Common myeloid progenitor, CD34-positive (primary cell): ENCODE measurements at regions not wholly inside any gene's neighbourhood (a gene's known extent, or its start where the extent isn't known, plus 50 kb on each side); places are given as distances from the start of the nearest gene placed in this dataset.
A peak's percentile ranks its signal among the peaks of the same experiment; 100 is the strongest.
"Not testable (repeated sequence)": the region's sequence is repeated elsewhere in the genome, so short reads cannot be mapped to it uniquely, and the experiment has no call there.

Experiments
- CTCF ChIA-PET: fragments of 350-600 bp; sonication (Branson Sonifier 250); formaldehyde crosslinking; loops from one replicate; lab custom pipeline; 2021; ENCODE audit warnings: antibody characterized with exemption; lab: Charles Lee
- POLR2A ChIA-PET: fragments of 350-600 bp; sonication (Branson Sonifier 250); formaldehyde crosslinking; loops from one replicate; lab custom pipeline; 2021; ENCODE audit warnings: antibody characterized with exemption; lab: Charles Lee
- DNase-seq, 3 donors: peaks; one replicate each; pipeline versions ENCODE4 v3.0.0 to v3.0.0-alpha.2; 2013
- H3K27ac ChIP-seq, 2 experiments: 1 replicate in 1 of 2; 2 replicates in 1 of 2; pipeline ENCODE4 v1.7.0; 2013; ENCODE audit warnings: inconsistent platforms in 2 of 2, low read length in 2 of 2, mild to moderate bottlenecking in 2 of 2, low read depth in 1 of 2, moderate library complexity in 1 of 2; ENCODE audit not compliant: severe bottlenecking in 2 of 2, insufficient read depth in 1 of 2, poor library complexity in 1 of 2
- H3K27me3 ChIP-seq, 5 experiments: replicated peaks in 2 of 5; 1 replicate in 3 of 5; 2 replicates in 2 of 5; pipeline versions ENCODE4 v1.6.1 to v1.7.0; 2013; ENCODE audit warnings: low read length in 4 of 5, mild to moderate bottlenecking in 2 of 5, moderate library complexity in 2 of 5, inconsistent platforms in 1 of 5; ENCODE audit not compliant: insufficient read depth in 5 of 5, control insufficient read depth in 4 of 5
- H3K36me3 ChIP-seq, 4 experiments: 1 replicate in 2 of 4; 2 replicates in 2 of 4; pipeline versions ENCODE4 v1.6.1 to v1.7.0; 2013; ENCODE audit warnings: low read length in 3 of 4, control low read depth in 1 of 4, mild to moderate bottlenecking in 1 of 4; ENCODE audit not compliant: control insufficient read depth in 4 of 4, insufficient read depth in 4 of 4
- H3K4me1 ChIP-seq, 4 experiments: 1 replicate in 3 of 4; 2 replicates in 1 of 4; pipeline versions ENCODE4 v1.6.1 to v1.7.1; 2013; ENCODE audit warnings: low read length in 3 of 4, mild to moderate bottlenecking in 3 of 4, control low read depth in 1 of 4, inconsistent platforms in 1 of 4, moderate library complexity in 1 of 4; ENCODE audit not compliant: control insufficient read depth in 4 of 4, insufficient read depth in 4 of 4; ENCODE audit errors: control extremely low read depth in 1 of 4
- H3K4me3 ChIP-seq, 7 experiments: 1 replicate in 4 of 7; 2 replicates in 3 of 7; pipeline versions ENCODE4 v1.5.1 to v1.7.0; 2013; ENCODE audit warnings: mild to moderate bottlenecking in 7 of 7, low read length in 6 of 7, moderate library complexity in 6 of 7, inconsistent platforms in 2 of 7, low read depth in 2 of 7, control low read depth in 1 of 7; ENCODE audit not compliant: insufficient read depth in 4 of 7, control insufficient read depth in 1 of 7; ENCODE audit errors: extremely low read depth in 1 of 7
- H3K9me3 ChIP-seq, 5 experiments: 1 replicate in 4 of 5; 2 replicates in 1 of 5; pipeline versions ENCODE4 v1.6.1 to v1.7.1; 2013; ENCODE audit warnings: low read length in 4 of 5, mild to moderate bottlenecking in 2 of 5, inconsistent platforms in 1 of 5, low read depth in 1 of 5, moderate library complexity in 1 of 5; ENCODE audit not compliant: control insufficient read depth in 4 of 5, insufficient read depth in 2 of 5; ENCODE audit errors: control extremely low read depth in 1 of 5
- WGBS: methylation state at CpG from one replicate; pipeline ENCODE4 v1.1.5; 2013; ENCODE audit not compliant: insufficient coverage; 5-methylcytosine and 5-hydroxymethylcytosine counted together

- no peaks in the 10 kb centered on the region for H3K27me3 ChIP-seq
- peaks cover 0 to 9% (median 4%) of the 10 kb centered on the region in 4 experiments for H3K36me3 ChIP-seq
- H3K4me3 ChIP-seq = no peak overlapping the region
- ChIA-PET POLR2A (no interaction called here), CTCF (no interaction called here)
- peaks cover 0 to 8% (median 2%) of the 10 kb centered on the region in 5 experiments for H3K9me3 ChIP-seq
- H3K4me1 ChIP-seq = no peaks in the 10 kb centered on the region
- no peak overlapping the region for H3K27ac ChIP-seq
- DNase-seq = peak in 1 of 3 donors; percentile 15
Observed at GRCh38 chr16:21339941-21340340, 61.9 kb upstream of the CRYM start.

- no peaks in the 10 kb centered on the region for H3K4me1 ChIP-seq
- 96% methylated on average over 4 of the region's 4 CpGs for WGBS
- peaks cover 0 to 16% (median 4%) of the 10 kb centered on the region in 4 experiments for H3K36me3 ChIP-seq
- ChIA-PET CTCF (no interaction called here), POLR2A (no interaction called here)
- H3K27ac ChIP-seq = no peak overlapping the region
- DNase-seq = no peak
- no peak overlapping the region for H3K4me3 ChIP-seq
- peaks cover 0 to 8% (median 8%) of the 10 kb centered on the region in 5 experiments for H3K9me3 ChIP-seq
- H3K27me3 ChIP-seq = no peaks in the 10 kb centered on the region
Observed at GRCh38 chr16:21339269-21339641, 61.2 kb upstream of the CRYM start.

GRCh38 chr16:21338537-21339268 lies 60.6 kb upstream of the CRYM start:
- H3K9me3 ChIP-seq = peaks cover 0 to 8% (median 8%) of the 10 kb centered on the region in 5 experiments
- WGBS = 100% methylated on average over 1 of the region's 6 CpGs
- no peak for DNase-seq
- H3K27ac ChIP-seq = no peak overlapping the region
- ChIA-PET CTCF (no interaction called here), POLR2A (no interaction called here)
- no peaks in the 10 kb centered on the region for H3K27me3 ChIP-seq
- peaks cover 0 to 17% (median 4%) of the 10 kb centered on the region in 4 experiments for H3K36me3 ChIP-seq
- no peak overlapping the region for H3K4me3 ChIP-seq
- H3K4me1 ChIP-seq = no peaks in the 10 kb centered on the region

GRCh38 chr16:21336231-21336630 lies 58.1 kb upstream of the CRYM start:
- H3K9me3 ChIP-seq = peaks cover 0 to 11% (median 8%) of the 10 kb centered on the region in 5 experiments
- CTCF ChIA-PET = no interaction called here
- no CpG with 5 or more reads among the region's 2 CpGs for WGBS
- H3K27me3 ChIP-seq = no peaks in the 10 kb centered on the region
- H3K36me3 ChIP-seq = peaks cover 0 to 17% (median 4%) of the 10 kb centered on the region in 4 experiments
- DNase-seq = no peak
- POLR2A ChIA-PET = no interaction called here
- no peaks in the 10 kb centered on the region for H3K4me1 ChIP-seq
- no peak overlapping the region for H3K4me3 ChIP-seq
- H3K27ac ChIP-seq = no peak overlapping the region

GRCh38 chr16:21334188-21335146 lies 56.4 kb upstream of the CRYM start:
- Histone ChIP-seq H3K9me3 (peaks cover 0 to 11% (median 8%) of the 10 kb centered on the region in 5 experiments), H3K36me3 (peaks cover 0 to 14% (median 3%) of the 10 kb centered on the region in 4 experiments)
- H3K27ac ChIP-seq, DNase-seq, CTCF ChIA-PET, H3K27me3 ChIP-seq, POLR2A ChIA-PET, H3K4me3 ChIP-seq, H3K4me1 ChIP-seq: not testable (repeated sequence)
- 92% methylated on average over 17 of the region's 17 CpGs for WGBS

GRCh38 chr16:21333683-21334082 lies 55.6 kb upstream of the CRYM start:
- H3K9me3 ChIP-seq = peaks cover 0 to 11% (median 8%) of the 10 kb centered on the region in 5 experiments
- H3K4me3 ChIP-seq, DNase-seq, H3K4me1 ChIP-seq, H3K27me3 ChIP-seq, H3K27ac ChIP-seq, H3K36me3 ChIP-seq, POLR2A ChIA-PET, CTCF ChIA-PET: not testable (repeated sequence)
- WGBS = 98% methylated on average over 9 of the region's 11 CpGs
